ENCODE measurements at regions not wholly inside any gene's neighbourhood (a gene's known extent, or its start where the extent isn't known, plus 50 kb on each side); places are given as distances from the start of the nearest gene placed in this dataset.

DNA sequence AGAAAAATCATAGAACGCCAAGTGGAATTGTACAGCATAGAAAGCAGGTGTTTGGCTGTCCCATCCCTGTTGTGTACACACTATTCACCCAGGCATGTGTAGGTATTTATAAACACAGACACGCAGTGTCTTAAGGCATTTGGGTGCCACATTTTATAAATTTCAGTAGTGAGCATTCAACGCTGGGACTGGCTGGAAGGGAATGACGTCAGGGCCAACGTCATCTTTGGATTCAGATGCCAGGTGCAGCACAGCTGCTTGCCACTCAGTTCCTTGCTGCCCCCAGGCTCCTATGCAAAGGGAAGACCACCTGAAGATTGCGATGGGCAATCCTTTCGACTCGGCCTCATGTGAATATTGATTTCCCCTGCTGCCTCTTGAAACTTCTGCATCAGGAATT lies 461.7 kb upstream of the SOX11 start:
- peaks cover 2% of the 10 kb centered on the region for H3K9me3 ChIP-seq (ENCODE audit: severe bottlenecking)
- H3K27ac ChIP-seq, result no peak overlapping the region
- DNase-seq, result no peak
- no peaks in the 10 kb centered on the region for H3K36me3 ChIP-seq
- H3K27me3 ChIP-seq (ENCODE audit: insufficient read depth, low read depth, severe bottlenecking), result no peaks in the 10 kb centered on the region
- TF ChIP-seq, protein P1, sequence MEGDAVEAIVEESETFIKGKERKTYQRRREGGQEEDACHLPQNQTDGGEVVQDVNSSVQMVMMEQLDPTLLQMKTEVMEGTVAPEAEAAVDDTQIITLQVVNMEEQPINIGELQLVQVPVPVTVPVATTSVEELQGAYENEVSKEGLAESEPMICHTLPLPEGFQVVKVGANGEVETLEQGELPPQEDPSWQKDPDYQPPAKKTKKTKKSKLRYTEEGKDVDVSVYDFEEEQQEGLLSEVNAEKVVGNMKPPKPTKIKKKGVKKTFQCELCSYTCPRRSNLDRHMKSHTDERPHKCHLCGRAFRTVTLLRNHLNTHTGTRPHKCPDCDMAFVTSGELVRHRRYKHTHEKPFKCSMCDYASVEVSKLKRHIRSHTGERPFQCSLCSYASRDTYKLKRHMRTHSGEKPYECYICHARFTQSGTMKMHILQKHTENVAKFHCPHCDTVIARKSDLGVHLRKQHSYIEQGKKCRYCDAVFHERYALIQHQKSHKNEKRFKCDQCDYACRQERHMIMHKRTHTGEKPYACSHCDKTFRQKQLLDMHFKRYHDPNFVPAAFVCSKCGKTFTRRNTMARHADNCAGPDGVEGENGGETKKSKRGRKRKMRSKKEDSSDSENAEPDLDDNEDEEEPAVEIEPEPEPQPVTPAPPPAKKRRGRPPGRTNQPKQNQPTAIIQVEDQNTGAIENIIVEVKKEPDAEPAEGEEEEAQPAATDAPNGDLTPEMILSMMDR (IDR thresholded peaks at IDR 0.05; ENCODE audit: low read depth, low read length), result no peak
- no peak overlapping the region for H3K4me3 ChIP-seq (ENCODE audit: low read depth, low read length)

DNA sequence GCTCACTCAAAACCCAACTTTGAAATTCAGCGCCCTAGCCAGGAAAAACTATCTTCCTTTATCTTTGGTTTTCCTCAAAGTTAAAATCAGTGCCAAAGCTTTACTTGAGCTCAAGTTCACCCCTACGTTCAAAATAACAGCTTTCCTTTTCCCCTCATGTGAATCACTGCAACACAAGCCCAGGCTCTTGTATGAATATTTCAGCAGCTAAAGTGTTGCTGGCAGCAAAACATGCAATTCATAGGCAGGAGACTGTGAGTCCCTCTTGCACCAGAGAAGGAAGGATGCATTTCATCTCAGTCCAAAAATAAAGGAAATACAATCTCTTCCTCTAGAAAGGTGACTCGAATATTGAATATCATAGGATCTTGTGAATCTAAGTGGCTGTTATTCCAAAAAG lies 461.3 kb upstream of the SOX11 start:
- Histone ChIP-seq H3K9me3 (ENCODE audit: severe bottlenecking) (peaks cover 2% of the 10 kb centered on the region), H3K36me3 (no peaks in the 10 kb centered on the region), H3K4me3 (ENCODE audit: low read depth, low read length) (no peak overlapping the region), H3K27me3 (ENCODE audit: insufficient read depth, low read depth, severe bottlenecking) (no peaks in the 10 kb centered on the region), H3K27ac (no peak overlapping the region)
- DNase-seq, result no peak
- TF ChIP-seq, protein P1 (IDR thresholded peaks at IDR 0.05; ENCODE audit: low read depth, low read length), result no peak

DNA sequence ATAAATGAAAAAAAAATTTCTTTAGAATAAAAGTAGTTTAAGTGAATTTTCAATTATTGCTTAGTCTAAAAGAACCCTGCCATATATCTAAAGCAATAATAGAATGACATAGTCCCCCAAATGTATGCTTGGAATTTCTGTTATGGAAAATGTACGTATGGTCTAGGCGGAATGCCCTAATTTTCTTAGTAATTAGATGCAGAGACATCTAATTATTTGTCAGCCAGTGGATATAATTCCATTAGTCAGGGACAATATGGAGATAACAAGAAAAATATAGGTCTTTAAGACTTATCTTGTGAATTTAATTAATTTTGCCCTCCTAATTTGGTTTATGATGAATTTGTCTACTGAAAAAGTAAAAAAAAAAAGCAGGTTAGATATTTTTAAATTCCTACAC lies 460.9 kb upstream of the SOX11 start:
- DNase-seq, result no peak
- TF ChIP-seq, protein P1 (IDR thresholded peaks at IDR 0.05; ENCODE audit: low read depth, low read length), result no peak
- Histone ChIP-seq H3K4me3 (ENCODE audit: low read depth, low read length) (no peak overlapping the region), H3K27me3 (ENCODE audit: insufficient read depth, low read depth, severe bottlenecking) (no peaks in the 10 kb centered on the region), H3K27ac (no peak overlapping the region), H3K36me3 (no peaks in the 10 kb centered on the region), H3K9me3 (ENCODE audit: severe bottlenecking) (peaks cover 2% of the 10 kb centered on the region)

DNA sequence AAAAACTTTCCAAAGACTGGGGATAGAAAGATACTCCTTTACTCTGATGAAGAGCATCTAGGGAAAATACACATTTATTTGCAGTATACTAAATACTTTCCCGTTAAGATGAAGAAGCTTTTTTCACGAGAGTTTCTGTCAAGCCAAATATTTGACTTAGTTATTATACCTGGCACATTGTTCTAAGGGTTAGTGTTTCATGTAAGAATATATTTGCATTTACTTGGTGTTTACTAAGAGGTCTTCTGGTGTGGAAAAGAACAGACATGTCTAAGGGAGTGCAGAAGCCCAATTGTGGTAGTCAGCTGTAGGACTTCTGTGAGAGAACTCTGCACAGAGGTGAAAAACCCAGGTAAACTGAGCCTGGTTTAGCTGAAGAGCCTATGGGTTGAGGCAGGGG lies 457.6 kb upstream of the SOX11 start:
- TF ChIP-seq, protein P1 (IDR thresholded peaks at IDR 0.05; ENCODE audit: low read depth, low read length), result no peak
- DNase-seq, result no peak
- no peaks in the 10 kb centered on the region for H3K27me3 ChIP-seq (ENCODE audit: insufficient read depth, low read depth, severe bottlenecking)
- peaks cover 2% of the 10 kb centered on the region for H3K9me3 ChIP-seq (ENCODE audit: severe bottlenecking)
- H3K36me3 ChIP-seq, result no peaks in the 10 kb centered on the region
- H3K4me3 ChIP-seq (ENCODE audit: low read depth, low read length), result no peak overlapping the region
- H3K27ac ChIP-seq, result no peak overlapping the region

GRCh38 chr2:5235701-5236100 lies 456.5 kb upstream of the SOX11 start:
- H3K9me3 ChIP-seq (ENCODE audit: severe bottlenecking), result peaks cover 2% of the 10 kb centered on the region
- no peak overlapping the region for H3K27ac ChIP-seq
- no peak overlapping the region for H3K4me3 ChIP-seq (ENCODE audit: low read depth, low read length)
- H3K27me3 ChIP-seq (ENCODE audit: insufficient read depth, low read depth, severe bottlenecking), result no peaks in the 10 kb centered on the region
- no peak for DNase-seq
- H3K36me3 ChIP-seq, result no peaks in the 10 kb centered on the region
- TF ChIP-seq, protein P1 (IDR thresholded peaks at IDR 0.05; ENCODE audit: low read depth, low read length), result no peak

- no peak overlapping the region for H3K4me3 ChIP-seq (ENCODE audit: low read depth, low read length)
- no peaks in the 10 kb centered on the region for H3K36me3 ChIP-seq
- no peak for DNase-seq
- H3K27ac ChIP-seq, result no peak overlapping the region
- TF ChIP-seq, protein P1 (IDR thresholded peaks at IDR 0.05; ENCODE audit: low read depth, low read length), result no peak
- peaks cover 2% of the 10 kb centered on the region for H3K9me3 ChIP-seq (ENCODE audit: severe bottlenecking)
- no peaks in the 10 kb centered on the region for H3K27me3 ChIP-seq (ENCODE audit: insufficient read depth, low read depth, severe bottlenecking)
Measured at GRCh38 chr2:5236249-5236648, 455.9 kb upstream of the SOX11 start.

Data from WERI-Rb-1 (cell line).